Stimulated activated naive CD8-positive, alpha-beta T cell treated with anti-CD3 and anti-CD28 coated beads, Interleukin-15, amount 100 ng/mL, for 72 hours (primary cell): ENCODE measurements at regions not wholly inside any gene's neighbourhood (a gene's known extent, or its start where the extent isn't known, plus 50 kb on each side); places are given as distances from the start of the nearest gene placed in this dataset.

Experiments used
- ATAC-seq: fragments of 150-1000 bp; cut with Tn5 transposase; 2 replicates; pipeline ENCODE4 v1.10.0; 2021; ENCODE audit warnings: mild to moderate bottlenecking, moderate library complexity
- DNase-seq, 2 donors: peaks; one replicate each; pipeline ENCODE4 v3.0.0; 2021 to 2022
- H3K27ac Mint-ChIP-seq, 2 donors: one replicate each; pipeline ENCODE4 v1.8.0; 2022; ENCODE audit warnings: mild to moderate bottlenecking in 2 of 2, mixed read lengths in 2 of 2, moderate library complexity in 2 of 2
- H3K27me3 Mint-ChIP-seq: one replicate; pipeline ENCODE4 v1.8.0; 2022; ENCODE audit warnings: mixed read lengths
- H3K4me1 Mint-ChIP-seq: one replicate; pipeline ENCODE4 v1.8.0; 2022; ENCODE audit warnings: mild to moderate bottlenecking, mixed read lengths
- H3K4me3 Mint-ChIP-seq, 2 donors: one replicate each; pipeline ENCODE4 v1.8.0; 2022; ENCODE audit warnings: mild to moderate bottlenecking in 2 of 2, mixed read lengths in 2 of 2, moderate library complexity in 1 of 2
- H3K9me3 Mint-ChIP-seq, 2 donors: one replicate each; pipeline ENCODE4 v1.8.0; 2022; ENCODE audit warnings: mixed read lengths in 2 of 2

DNA sequence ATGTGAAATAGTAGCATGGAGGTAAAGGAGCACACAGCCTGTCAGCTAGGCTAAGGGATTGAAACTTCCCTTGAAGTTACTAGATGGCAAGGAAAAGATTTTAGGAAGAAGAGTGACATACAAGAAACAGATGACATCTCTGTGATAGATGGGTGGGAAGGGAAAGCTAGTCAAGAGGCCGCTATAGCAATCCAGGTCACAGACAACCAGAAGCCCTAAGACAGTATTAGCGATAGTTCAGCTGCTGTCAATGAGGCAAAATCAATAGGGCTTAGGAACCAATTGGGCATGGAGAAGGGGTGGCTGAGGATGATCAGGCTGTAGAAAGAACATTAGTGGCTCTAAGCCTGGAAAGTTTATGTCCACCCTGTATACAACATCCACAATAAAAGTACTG is 111.1 kb downstream of the GLUL start:
- no peaks in the 10 kb centered on the region for H3K27me3 Mint-ChIP-seq
- DNase-seq (no peak), ATAC-seq (no peak)
- peaks cover 11% of the 10 kb centered on the region for H3K4me1 Mint-ChIP-seq
- no peaks in the 10 kb centered on the region for H3K9me3 Mint-ChIP-seq
- H3K27ac Mint-ChIP-seq, result no peak overlapping the region
- H3K4me3 Mint-ChIP-seq, result no peak overlapping the region

DNA sequence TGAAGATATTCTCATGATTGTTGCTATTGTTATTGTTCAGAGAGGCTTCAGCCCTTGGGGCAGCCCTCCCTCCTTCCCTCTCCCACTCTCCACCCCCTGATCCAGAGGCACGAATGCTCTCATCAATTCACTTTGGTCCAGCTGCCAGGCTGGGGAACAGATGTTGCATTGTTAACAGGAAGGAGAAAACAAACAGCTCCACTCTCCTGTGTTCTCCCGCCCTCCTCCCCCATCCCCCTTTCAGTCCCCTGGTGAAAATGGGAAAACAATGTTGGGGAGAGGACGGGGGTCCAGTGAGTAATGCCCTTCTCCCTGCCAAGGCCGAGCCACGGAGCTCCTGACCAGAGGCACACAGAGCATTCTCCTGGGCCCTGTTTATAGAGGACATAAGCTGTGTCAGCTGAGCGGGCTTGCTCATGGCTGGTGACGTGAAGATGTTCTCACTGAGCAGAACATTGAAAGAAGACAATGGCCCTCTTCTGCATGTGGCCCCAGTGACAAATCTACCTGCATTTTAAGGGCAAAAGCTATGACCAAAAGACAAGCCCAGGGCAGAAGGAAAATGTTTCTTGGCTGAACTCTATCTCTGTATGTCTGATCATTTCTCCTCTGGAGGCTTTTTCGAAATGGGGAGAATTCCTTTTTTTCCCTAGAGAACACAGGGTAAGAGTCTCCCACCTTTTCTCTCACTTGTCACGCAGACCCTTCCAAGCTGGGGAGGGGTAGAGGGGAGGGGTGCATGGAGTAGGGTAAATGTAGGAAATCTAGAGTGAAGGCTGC is 111.7 kb downstream of the GLUL start:
- Mint-ChIP-seq H3K27me3 (no peaks in the 10 kb centered on the region), H3K4me1 (peaks cover 10% of the 10 kb centered on the region)

DNA sequence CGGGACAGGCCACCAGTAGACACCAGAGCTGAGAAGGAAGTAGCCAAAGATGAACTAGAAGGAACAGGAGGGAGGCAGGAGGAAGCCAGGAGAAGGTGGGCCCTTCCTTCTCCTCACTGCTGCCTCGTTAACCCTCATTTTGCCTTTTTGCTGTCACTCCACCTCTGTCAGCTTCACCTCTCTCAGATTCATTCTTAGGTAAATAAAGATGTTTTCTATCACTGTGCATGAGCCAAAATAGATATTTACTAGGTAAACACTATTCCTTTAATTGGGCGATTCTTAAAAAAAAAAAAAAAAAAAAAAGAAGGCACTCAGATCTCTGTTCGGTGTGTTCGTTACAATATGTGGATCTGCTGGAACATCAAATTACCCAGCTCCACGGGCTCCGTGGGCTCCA is 112.3 kb downstream of the GLUL start:
- DNase-seq (no peak), ATAC-seq (no peak)
- H3K27ac Mint-ChIP-seq, result no peak overlapping the region
- no peak overlapping the region for H3K4me3 Mint-ChIP-seq
- H3K4me1 Mint-ChIP-seq, result peaks cover 4% of the 10 kb centered on the region
- no peaks in the 10 kb centered on the region for H3K9me3 Mint-ChIP-seq
- no peaks in the 10 kb centered on the region for H3K27me3 Mint-ChIP-seq

More for the DNA sequence above, 111.7 kb downstream of the GLUL start:
- Mint-ChIP-seq H3K4me3 (no peak overlapping the region), H3K27ac (no peak overlapping the region), H3K9me3 (no peaks in the 10 kb centered on the region)
- DNase-seq, result no peak
- ATAC-seq, result no peak

DNA sequence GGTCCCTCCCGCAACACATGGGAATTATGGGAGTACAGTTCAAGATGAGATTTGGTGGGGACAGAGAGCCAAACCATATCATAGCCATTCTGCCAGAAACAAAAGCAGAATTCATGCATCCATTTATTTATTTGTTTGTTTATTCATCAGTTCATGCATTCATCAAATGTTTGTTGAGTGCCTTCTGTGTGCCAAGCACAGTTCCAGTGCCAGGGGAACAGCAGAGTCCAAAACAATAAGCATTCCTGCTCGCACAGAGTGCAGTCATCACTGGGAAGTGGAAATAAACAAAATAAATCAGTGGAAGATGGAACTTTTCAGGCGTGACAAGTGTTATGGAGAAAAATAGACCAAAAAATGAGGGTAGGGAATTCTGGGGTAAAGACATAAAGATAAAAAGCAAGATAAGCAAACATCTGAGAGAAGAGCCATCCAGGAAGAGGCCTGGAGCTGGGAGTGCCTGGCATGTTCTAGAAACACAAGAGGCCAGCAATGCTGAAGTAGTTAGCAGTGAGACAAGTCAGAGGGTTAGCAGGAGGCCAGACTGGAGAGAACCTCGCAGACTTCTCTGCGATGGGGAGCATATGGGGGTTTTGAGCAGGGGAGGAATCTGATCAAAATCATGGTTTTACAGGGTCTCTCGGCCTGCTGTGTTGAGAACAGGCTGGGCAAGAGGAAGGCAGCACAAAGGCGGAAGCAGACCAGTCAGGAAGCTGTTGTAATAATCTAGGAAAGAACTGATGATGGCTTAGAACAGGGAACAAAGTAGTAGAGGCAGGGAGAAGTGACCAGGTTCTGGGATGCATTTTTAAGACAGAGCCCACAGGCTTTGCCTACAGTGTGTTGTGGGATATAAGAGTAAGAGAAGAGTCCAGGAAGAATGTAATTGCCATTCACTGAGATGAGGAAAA is 113.2 kb downstream of the GLUL start:
- ATAC-seq (no peak), DNase-seq (no peak)
- Mint-ChIP-seq H3K4me1 (no peaks in the 10 kb centered on the region), H3K9me3 (no peaks in the 10 kb centered on the region), H3K27me3 (no peaks in the 10 kb centered on the region), H3K27ac (no peak overlapping the region), H3K4me3 (no peak overlapping the region)

DNA sequence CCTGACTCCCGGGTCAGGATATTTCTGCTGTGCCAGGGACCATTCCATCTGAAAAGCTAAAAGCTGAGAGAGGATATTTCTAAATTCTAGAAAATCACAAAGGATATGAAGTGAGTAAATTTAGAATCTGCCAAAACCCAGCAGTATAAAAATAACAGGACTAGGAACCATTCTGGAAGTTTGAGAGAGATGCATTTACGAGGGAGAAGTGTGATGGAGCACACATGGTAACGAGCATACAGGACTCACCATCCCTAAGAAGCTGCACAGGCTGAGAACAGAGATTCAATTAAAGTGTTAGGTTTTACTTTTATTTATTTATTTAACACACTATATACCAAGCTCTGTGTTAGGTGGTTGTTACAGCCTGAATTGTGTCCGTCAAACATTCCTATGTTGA is 116.3 kb downstream of the GLUL start:
- no peaks in the 10 kb centered on the region for H3K27me3 Mint-ChIP-seq
- DNase-seq, result no peak
- no peak overlapping the region for H3K27ac Mint-ChIP-seq
- H3K9me3 Mint-ChIP-seq, result no peaks in the 10 kb centered on the region
- peaks cover 5% of the 10 kb centered on the region for H3K4me1 Mint-ChIP-seq
- ATAC-seq, result no peak
- H3K4me3 Mint-ChIP-seq, result no peak overlapping the region

DNA sequence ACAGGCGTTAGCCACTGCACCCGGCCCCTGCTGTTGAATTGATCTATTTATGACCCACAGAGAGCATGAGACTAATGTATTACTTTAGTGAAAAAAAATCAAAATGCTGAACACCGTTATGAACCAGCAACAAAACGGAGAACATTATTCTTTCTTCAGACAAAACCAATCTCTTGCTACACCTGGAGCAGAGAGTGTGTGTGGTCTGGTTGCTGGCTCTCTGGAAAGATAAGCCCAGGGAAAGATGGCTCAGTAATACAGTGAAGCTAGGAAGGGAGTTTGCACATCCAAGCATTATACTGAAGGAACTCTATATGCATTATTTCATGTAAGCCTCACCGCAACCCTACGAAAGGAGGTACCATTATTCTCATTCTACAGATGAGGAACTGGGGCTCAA is 117.0 kb downstream of the GLUL start:
- DNase-seq (no peak), ATAC-seq (no peak)
- Mint-ChIP-seq H3K4me3 (no peak overlapping the region), H3K27me3 (no peaks in the 10 kb centered on the region), H3K27ac (no peak overlapping the region), H3K9me3 (no peaks in the 10 kb centered on the region), H3K4me1 (peaks cover 5% of the 10 kb centered on the region)

DNA sequence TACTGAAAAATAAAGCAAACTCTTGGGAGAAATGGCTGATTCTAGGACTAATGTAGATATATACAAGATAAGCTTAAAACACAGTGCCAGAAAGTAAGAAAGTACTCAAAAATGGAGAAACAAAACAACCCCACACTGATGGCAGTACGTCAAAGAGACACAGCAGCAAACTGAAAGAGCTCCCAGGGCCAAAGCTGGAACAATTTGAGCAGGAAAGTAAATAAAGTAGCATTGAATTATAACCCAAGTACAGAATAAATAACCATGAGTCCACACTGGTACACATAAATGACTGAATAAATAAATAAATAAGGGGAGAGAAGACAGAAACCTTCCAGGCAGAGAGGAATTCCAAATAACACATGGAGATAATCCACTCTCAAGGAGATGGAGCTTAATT is 120.9 kb downstream of the GLUL start:
- H3K27ac Mint-ChIP-seq, result no peak overlapping the region
- peaks cover 5% of the 10 kb centered on the region for H3K4me1 Mint-ChIP-seq
- DNase-seq (no peak), ATAC-seq (no peak)
- no peaks in the 10 kb centered on the region for H3K27me3 Mint-ChIP-seq
- H3K9me3 Mint-ChIP-seq, result no peaks in the 10 kb centered on the region
- no peak overlapping the region for H3K4me3 Mint-ChIP-seq

DNA sequence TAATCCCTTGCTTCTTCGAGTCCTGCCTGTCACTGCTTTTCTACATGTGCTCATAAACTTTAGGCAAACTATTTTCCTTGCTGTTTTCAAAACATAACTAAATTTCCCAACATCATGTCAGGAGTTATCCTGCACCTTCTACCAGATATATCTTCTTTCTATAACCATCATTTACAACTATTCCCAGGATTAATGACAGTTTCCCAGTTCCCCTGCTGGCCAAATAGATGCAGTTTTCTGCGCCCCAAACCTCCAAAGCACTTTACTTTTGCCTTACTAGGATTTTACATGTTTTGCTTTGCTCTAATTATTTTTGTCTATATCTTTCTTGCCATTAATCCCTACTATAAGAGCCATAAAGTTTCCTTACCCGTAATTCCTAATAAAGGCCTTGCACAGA is 122.5 kb downstream of the GLUL start:
- no peaks in the 10 kb centered on the region for H3K9me3 Mint-ChIP-seq
- no peaks in the 10 kb centered on the region for H3K27me3 Mint-ChIP-seq
- ATAC-seq (no peak), DNase-seq (no peak)
- peaks cover 5% of the 10 kb centered on the region for H3K4me1 Mint-ChIP-seq
- no peak overlapping the region for H3K27ac Mint-ChIP-seq
- no peak overlapping the region for H3K4me3 Mint-ChIP-seq

DNA sequence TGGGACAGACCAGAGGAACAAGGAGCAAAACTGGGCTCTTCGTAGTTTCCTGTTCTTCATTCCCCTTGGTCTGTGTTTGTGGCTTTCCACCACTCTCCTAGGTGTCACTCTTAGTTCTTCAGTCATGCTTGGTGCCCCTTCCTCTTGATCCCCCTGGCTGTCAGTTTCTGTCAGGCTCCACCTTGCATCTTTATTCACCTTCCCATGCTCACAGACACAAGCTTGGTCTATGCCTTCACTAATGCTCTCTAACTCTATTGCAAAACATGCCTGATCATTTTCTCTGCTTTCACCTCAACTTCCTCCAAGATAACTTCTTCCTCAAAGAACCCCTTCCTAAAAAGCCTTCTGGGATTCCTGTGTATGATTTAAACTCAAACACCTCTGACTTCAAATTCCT is 122.9 kb downstream of the GLUL start:
- Mint-ChIP-seq H3K9me3 (no peaks in the 10 kb centered on the region), H3K4me3 (no peak overlapping the region), H3K27me3 (no peaks in the 10 kb centered on the region), H3K27ac (no peak overlapping the region), H3K4me1 (peaks cover 5% of the 10 kb centered on the region)
- no peak for ATAC-seq
- DNase-seq, result no peak

DNA sequence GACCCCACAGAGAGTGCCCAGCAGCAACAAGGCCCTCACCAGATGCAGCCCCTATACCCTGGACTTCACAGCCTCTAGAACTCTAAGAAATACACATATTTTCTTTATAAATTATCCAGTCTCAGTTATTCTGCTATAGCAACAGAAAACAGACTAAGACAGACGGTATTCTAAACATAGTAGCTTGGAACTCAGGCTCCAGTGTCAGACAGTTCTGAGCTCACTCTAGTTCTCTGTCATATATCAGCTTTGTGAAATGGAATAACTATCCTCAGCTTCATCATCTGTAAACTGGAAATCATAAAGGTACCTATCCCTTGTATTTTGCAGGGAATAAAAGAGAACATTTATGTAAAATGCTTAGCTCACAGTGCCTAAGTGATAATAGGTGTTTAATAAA is 127.4 kb downstream of the GLUL start:
- no peak overlapping the region for H3K27ac Mint-ChIP-seq
- DNase-seq (no peak), ATAC-seq (no peak)
- H3K27me3 Mint-ChIP-seq, result no peaks in the 10 kb centered on the region
- peaks cover 29% of the 10 kb centered on the region for H3K4me1 Mint-ChIP-seq
- H3K4me3 Mint-ChIP-seq, result no peak overlapping the region
- H3K9me3 Mint-ChIP-seq, result no peaks in the 10 kb centered on the region

DNA sequence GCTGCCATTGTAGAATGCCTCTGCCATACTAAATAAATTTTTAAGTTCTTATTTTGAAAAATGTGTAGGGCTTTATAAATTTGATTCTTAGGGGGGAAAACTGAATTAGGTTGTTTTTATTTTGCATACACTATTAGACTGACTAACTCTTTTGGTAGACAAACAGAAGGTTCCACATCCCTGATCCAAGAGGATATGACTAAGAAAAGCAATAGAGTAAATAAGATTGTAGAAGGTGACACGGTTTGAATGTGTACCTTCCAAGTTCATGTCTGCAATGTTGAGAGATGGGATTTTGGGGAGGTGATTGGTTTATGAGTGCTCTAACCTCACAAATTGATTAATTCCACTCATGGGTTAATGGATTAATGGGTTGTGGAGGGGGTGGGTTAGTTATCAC is 127.9 kb downstream of the GLUL start:
- DNase-seq, result no peak
- no peak for ATAC-seq

DNA sequence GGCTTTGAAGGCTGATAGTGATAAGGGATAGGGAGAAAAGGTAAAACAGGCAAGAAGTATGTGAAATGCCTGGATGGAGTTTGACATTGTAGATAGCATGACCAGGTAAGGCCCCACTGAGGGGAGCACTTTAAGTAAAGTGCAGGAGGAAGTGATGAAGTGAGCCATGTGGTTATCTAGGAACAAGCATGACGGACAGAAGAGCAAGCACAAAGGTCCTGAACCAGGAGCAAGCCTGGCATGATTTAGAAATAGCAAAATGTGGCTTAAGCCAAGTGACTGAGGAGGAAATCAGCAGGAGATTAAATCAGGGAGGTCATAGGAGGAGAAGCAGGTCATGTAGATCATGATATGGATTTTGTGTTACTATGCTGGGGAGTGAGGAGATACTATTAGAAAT is 129.2 kb downstream of the GLUL start:
- ATAC-seq, result no peak
- H3K27ac Mint-ChIP-seq, result peak overlapping the region in 1 of 2 donors; percentile 23
- DNase-seq, result no peak
- no peak overlapping the region for H3K4me3 Mint-ChIP-seq
- H3K9me3 Mint-ChIP-seq, result no peaks in the 10 kb centered on the region
- peaks cover 32% of the 10 kb centered on the region for H3K4me1 Mint-ChIP-seq
- H3K27me3 Mint-ChIP-seq, result no peaks in the 10 kb centered on the region

More for the DNA sequence above, 127.9 kb downstream of the GLUL start:
- Mint-ChIP-seq H3K4me3 (no peak overlapping the region), H3K4me1 (peaks cover 32% of the 10 kb centered on the region), H3K9me3 (no peaks in the 10 kb centered on the region), H3K27ac (no peak overlapping the region), H3K27me3 (no peaks in the 10 kb centered on the region)

DNA sequence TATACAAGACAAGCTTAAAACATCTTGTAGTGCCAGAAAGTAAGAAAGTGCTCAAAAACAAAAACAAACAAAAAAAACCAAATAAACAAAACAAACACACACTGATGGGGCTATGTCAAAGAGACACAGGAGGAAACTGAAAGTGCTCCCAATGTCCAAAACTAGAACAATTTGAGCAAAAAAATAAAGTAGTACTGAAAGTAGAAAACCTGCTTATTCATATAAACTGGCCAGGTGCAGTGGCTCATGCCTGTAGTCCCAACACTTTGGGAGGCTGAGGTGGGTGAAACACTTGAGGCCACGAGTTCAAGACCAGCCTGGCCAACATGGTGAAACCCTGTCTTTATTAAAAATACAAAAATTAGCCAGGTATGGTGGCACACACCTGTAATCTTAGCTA is 129.9 kb downstream of the GLUL start:
- Mint-ChIP-seq H3K27ac (no peak overlapping the region), H3K4me1 (peaks cover 32% of the 10 kb centered on the region), H3K9me3 (no peaks in the 10 kb centered on the region), H3K27me3 (no peaks in the 10 kb centered on the region), H3K4me3 (no peak overlapping the region)
- DNase-seq, result no peak
- no peak for ATAC-seq

DNA sequence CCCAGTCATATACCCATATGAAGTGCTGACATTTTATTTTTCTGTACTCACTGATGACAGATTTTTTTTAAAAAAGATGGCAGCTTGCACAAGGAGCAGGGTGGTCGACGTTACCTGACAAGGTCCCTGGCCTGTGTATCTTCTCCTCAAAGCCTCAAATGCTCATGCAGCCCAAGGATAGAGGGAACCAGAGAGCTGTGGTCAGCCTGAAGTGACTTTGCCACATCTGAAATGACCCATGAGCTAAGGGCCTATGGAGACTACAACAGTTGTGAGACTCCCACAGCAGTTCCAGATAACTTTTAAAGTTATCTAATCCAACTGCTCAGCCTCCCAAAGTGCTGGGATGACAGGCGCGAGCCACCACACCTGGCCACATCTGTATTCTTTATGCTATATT is 131.1 kb downstream of the GLUL start:
- H3K9me3 Mint-ChIP-seq, result no peaks in the 10 kb centered on the region
- ATAC-seq (no peak), DNase-seq (no peak)
- no peak overlapping the region for H3K27ac Mint-ChIP-seq
- H3K27me3 Mint-ChIP-seq, result no peaks in the 10 kb centered on the region
- peaks cover 32% of the 10 kb centered on the region for H3K4me1 Mint-ChIP-seq
- no peak overlapping the region for H3K4me3 Mint-ChIP-seq

DNA sequence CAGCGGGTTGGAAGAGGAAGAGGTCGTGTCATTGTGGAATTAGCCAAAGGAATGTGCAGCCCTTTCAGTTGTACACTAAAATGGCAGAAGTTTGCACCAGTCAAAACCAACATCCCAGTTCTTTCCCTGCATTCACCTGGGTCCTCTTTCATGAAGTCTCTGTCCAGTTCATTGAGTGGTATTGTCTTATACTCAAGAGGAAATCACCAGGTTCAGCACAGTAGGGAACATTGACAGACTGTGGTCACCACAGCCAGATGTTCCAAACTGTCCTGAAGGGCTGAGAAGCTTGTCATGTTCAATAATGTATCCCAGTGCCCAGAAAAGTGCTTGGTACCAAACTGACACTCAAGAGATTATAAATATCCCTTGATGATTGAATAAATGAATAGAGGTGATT is 131.6 kb downstream of the GLUL start:
- DNase-seq, result no peak
- no peaks in the 10 kb centered on the region for H3K27me3 Mint-ChIP-seq
- H3K4me3 Mint-ChIP-seq, result peak overlapping the region in 1 of 2 donors; percentile 56
- H3K9me3 Mint-ChIP-seq, result no peaks in the 10 kb centered on the region
- peaks cover 32% of the 10 kb centered on the region for H3K4me1 Mint-ChIP-seq
- no peak for ATAC-seq
- H3K27ac Mint-ChIP-seq, result peak overlapping the region; percentile 78 to 96

DNA sequence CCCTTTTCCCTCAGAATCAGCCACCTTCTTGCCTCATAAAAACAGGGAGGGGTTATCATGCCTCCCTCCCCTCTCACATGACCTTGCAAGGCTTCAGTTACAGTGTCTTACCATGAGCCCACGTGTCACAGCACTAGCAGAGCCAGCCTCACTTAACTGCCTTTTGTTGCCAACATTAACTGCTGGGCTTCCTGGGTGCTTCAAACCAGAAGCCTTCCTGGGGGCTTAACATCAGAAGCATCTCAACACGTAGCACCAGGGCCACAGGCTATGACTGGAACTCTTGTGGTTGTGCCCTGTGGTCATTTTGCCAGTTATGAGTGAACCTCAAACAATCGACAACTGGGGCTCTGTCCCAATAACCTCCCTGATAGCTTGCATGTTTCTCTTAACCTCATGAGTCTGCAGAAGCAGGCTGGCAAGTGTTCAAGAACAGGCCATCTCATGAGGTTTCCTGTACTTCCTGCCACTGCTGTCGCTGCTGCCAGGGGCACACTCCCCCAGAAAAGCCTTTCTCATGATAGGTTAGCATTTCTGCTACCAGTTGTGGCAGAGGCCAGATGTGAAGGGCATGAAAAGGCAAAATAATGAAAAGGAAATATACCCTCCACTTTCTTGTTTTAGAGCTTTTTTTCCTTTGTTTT is 132.2 kb downstream of the GLUL start:
- DNase-seq (peak; percentile 48 to 85), ATAC-seq (peak; percentile 95)
- peak overlapping the region; percentile 31 to 56 for H3K4me3 Mint-ChIP-seq
- H3K27me3 Mint-ChIP-seq, result no peaks in the 10 kb centered on the region
- H3K27ac Mint-ChIP-seq, result peak overlapping the region; percentile 93 to 96
- peaks cover 32% of the 10 kb centered on the region for H3K4me1 Mint-ChIP-seq
- H3K9me3 Mint-ChIP-seq, result no peaks in the 10 kb centered on the region
